ENCODE measurements at regions not wholly inside any gene's neighbourhood (a gene's known extent, or its start where the extent isn't known, plus 50 kb on each side); places are given as distances from the start of the nearest gene placed in this dataset.

GRCh38 chrX:22430701-22431100 lies 158.0 kb downstream of the CBLL2 start:
- Histone ChIP-seq H3K9me3 (replicated peaks; ENCODE audit: control insufficient read depth, insufficient read depth, low read length) (no peaks in the 10 kb centered on the region), H3K27ac (ENCODE audit: control insufficient read depth, insufficient read depth) (no peak overlapping the region), H3K4me1 (ENCODE audit: control insufficient read depth, insufficient read depth, low read length) (no peaks in the 10 kb centered on the region), H3K36me3 (ENCODE audit: control insufficient read depth in 2 of 2, insufficient read depth in 2 of 2, low read length in 1 of 2) (no peaks in the 10 kb centered on the region), H3K79me2 (ENCODE audit: control insufficient read depth, insufficient read depth, low read length) (no peaks in the 10 kb centered on the region), H3K4me3 (no peak overlapping the region), H3K27me3 (replicated peaks in 1 of 2; ENCODE audit: control insufficient read depth in 2 of 2, insufficient read depth in 2 of 2, low read length in 1 of 2) (no peaks in the 10 kb centered on the region), H4K20me1 (ENCODE audit: control insufficient read depth, insufficient read depth) (no peaks in the 10 kb centered on the region), H3K9ac (ENCODE audit: control insufficient read depth, insufficient read depth, low read length) (no peak overlapping the region), H3K4me2 (ENCODE audit: control insufficient read depth, insufficient read depth) (no peak overlapping the region), H2AFZ (ENCODE audit: control insufficient read depth, low read depth, low read length) (no peak overlapping the region)
- FAIRE-seq: no peak
- intact Hi-C loops (cut with micrococcal nuclease; ENCODE audit: unreplicated experiment) (no loop called here), in situ Hi-C loops (cut with MboI) (no loop called here)
- no TSS peak for BruUV-seq (replicated peaks)
- ATAC-seq: no peak
- ChIA-PET POLR2A (interaction anchor here (0.6 kb wide), 1 partner anchor 10 kb away, joined by 8 read pairs; no protein-coding TSS in a partner anchor), SMC1A (ENCODE audit: uncharacterized antibody, unreplicated experiment) (no interaction called here), CTCF (interaction anchor here (0.7 kb wide), 1 partner anchor 419 kb away, joined by 3 read pairs; no protein-coding TSS in a partner anchor), RAD21 (ENCODE audit: unreplicated experiment) (no interaction called here)
- 50% methylated on average over 5 of the region's 5 CpGs for WGBS (ENCODE audit: insufficient coverage, insufficient replicate concordance, low lambda C conversion rate, missing lambda C conversion rate)
- DNase-seq (ENCODE audit: low read depth, low spot score): no peak
- TF ChIP-seq SPI1 (IDR thresholded peaks at IDR 0.05; ENCODE audit: borderline replicate concordance, insufficient read depth, low read depth, low read length): no peak
- TF ChIP-seq ZBTB4 (CRISPR knock-in tag; IDR thresholded peaks at IDR 0.05): no peak
- no peak for TF ChIP-seq TAF1 (IDR thresholded peaks at IDR 0.05; ENCODE audit: borderline replicate concordance, low read depth, low read length)
- TF ChIP-seq BHLHE40 (IDR thresholded peaks at IDR 0.05; ENCODE audit: borderline replicate concordance in 1 of 2, low read depth in 2 of 2, low read length in 1 of 2): no peak
- no peak for TF ChIP-seq JUNB (IDR thresholded peaks at IDR 0.05)
- TF ChIP-seq CBX5 (IDR thresholded peaks at IDR 0.05; ENCODE audit: low read depth): no peak
- TF ChIP-seq IKZF2 (IDR thresholded peaks at IDR 0.05): no peak
- TF ChIP-seq ASH2L (IDR thresholded peaks at IDR 0.05; ENCODE audit: borderline replicate concordance, low read depth): no peak
- no peak for TF ChIP-seq SRF (IDR thresholded peaks at IDR 0.05; ENCODE audit: low read depth in 2 of 2, low read length in 2 of 2)
- no peak for TF ChIP-seq ZNF24 (IDR thresholded peaks at IDR 0.05)
- TF ChIP-seq CEBPZ (IDR thresholded peaks at IDR 0.05; ENCODE audit: low read depth, low read length): no peak
- TF ChIP-seq ATF7 (IDR thresholded peaks at IDR 0.05; ENCODE audit: low read depth): no peak
- TF ChIP-seq ZBED1 (IDR thresholded peaks at IDR 0.05; ENCODE audit: borderline replicate concordance): no peak
- TF ChIP-seq RCOR1 (conservative IDR thresholded peaks at IDR 0.05; ENCODE audit: low read depth, low read length): no peak
- TF ChIP-seq EZH2 (IDR thresholded peaks at IDR 0.05; ENCODE audit: borderline replicate concordance, control insufficient read depth, low read depth, low read length): no peak
- TF ChIP-seq PAX5 (IDR thresholded peaks at IDR 0.05; ENCODE audit: borderline replicate concordance, low read depth, low read length): no peak
- no peak for TF ChIP-seq ZZZ3 (IDR thresholded peaks at IDR 0.05; ENCODE audit: control insufficient read depth, insufficient read length, low read depth)
- no peak for TF ChIP-seq TCF12 (IDR thresholded peaks at IDR 0.05; ENCODE audit: low read depth, low read length)
